HG03103 (cell line): ENCODE measurements at regions not wholly inside any gene's neighbourhood (a gene's known extent, or its start where the extent isn't known, plus 50 kb on each side); places are given as distances from the start of the nearest gene placed in this dataset.
A peak's percentile ranks its signal among the peaks of the same experiment; 100 is the strongest.

ENCODE experiments used
- ATAC-seq: cut with Tn5 transposase; IDR thresholded peaks from one replicate; pipeline ENCODE4 v1.9.1; 2021; ENCODE audit warnings: low read depth; ENCODE audit not compliant: unreplicated experiment

- no peak for ATAC-seq
Measured at GRCh38 chr16:85541181-85541580, 71.9 kb upstream of the GSE1 start.

GRCh38 chr16:85541619-85541979, 71.5 kb upstream of the GSE1 start:
- no peak for ATAC-seq

GRCh38 chr16:85541980-85542900, 70.9 kb upstream of the GSE1 start:
- ATAC-seq, result no peak

- ATAC-seq, result no peak
Measured at GRCh38 chr16:85543536-85543935, 69.6 kb upstream of the GSE1 start.

- ATAC-seq, result no peak
Measured at GRCh38 chr16:85544016-85544415, 69.1 kb upstream of the GSE1 start.

GRCh38 chr16:85544668-85545067, 68.5 kb upstream of the GSE1 start:
- ATAC-seq, result no peak

- ATAC-seq, result no peak
Measured at GRCh38 chr16:85545227-85545818, 67.8 kb upstream of the GSE1 start.

GRCh38 chr16:85546585-85547447, 66.3 kb upstream of the GSE1 start:
- ATAC-seq, result no peak

GRCh38 chr16:85548375-85548774, 64.7 kb upstream of the GSE1 start:
- ATAC-seq, result no peak

- ATAC-seq, result no peak
Measured at GRCh38 chr16:85549766-85550421, 63.2 kb upstream of the GSE1 start.

- no peak for ATAC-seq
Measured at GRCh38 chr16:85550422-85550864, 62.7 kb upstream of the GSE1 start.

GRCh38 chr16:85550953-85551924, 61.9 kb upstream of the GSE1 start:
- no peak for ATAC-seq

GRCh38 chr16:85552980-85553435, 60.1 kb upstream of the GSE1 start:
- no peak for ATAC-seq

GRCh38 chr16:85553436-85554113, 59.5 kb upstream of the GSE1 start:
- ATAC-seq, result peak; percentile 29

GRCh38 chr16:85554114-85554888, 58.8 kb upstream of the GSE1 start:
- peak; percentile 33 for ATAC-seq

GRCh38 chr16:85554889-85555718, 58.0 kb upstream of the GSE1 start:
- no peak for ATAC-seq
